Hepatocyte (in vitro differentiated cells): ENCODE measurements at regions not wholly inside any gene's neighbourhood (a gene's known extent, or its start where the extent isn't known, plus 50 kb on each side); places are given as distances from the start of the nearest gene placed in this dataset.

ENCODE experiments used
- EZH2 ChIP-seq: fragments of 200-600 bp; sonication (generic); IDR thresholded peaks from 2 replicates; pipeline ENCODE4 v1.6.1; 2016; ENCODE audit warnings: antibody characterized with exemption, mild to moderate bottlenecking, borderline replicate concordance
- TF ChIP-seq, protein P1 (sequence below): fragments of 200-600 bp; sonication (generic); IDR thresholded peaks from 2 replicates; pipeline ENCODE4 v1.5.1; 2016; ENCODE audit warnings: antibody characterized with exemption, mild to moderate bottlenecking; ENCODE audit not compliant: poor library complexity

DNA sequence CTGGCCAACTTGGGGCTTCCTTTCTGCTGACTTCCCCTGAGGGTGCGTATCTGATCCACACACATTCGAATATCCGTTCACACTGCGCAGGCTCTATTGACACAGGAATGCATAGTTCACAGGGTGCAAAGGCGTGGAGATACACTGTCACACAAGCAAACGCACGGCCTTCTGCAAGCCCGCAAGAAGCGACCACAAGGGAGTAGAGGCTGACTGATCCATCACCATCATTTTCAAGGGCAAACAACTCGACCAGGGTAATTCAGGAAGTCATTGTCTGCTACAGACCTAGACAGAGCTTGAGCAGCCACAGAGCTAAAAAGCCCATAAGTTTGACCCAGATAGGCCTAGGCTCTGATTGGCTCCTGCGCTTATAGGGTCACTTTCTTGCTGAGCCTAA lies 392.3 kb downstream of the MN1 start:
- TF ChIP-seq, protein P1, sequence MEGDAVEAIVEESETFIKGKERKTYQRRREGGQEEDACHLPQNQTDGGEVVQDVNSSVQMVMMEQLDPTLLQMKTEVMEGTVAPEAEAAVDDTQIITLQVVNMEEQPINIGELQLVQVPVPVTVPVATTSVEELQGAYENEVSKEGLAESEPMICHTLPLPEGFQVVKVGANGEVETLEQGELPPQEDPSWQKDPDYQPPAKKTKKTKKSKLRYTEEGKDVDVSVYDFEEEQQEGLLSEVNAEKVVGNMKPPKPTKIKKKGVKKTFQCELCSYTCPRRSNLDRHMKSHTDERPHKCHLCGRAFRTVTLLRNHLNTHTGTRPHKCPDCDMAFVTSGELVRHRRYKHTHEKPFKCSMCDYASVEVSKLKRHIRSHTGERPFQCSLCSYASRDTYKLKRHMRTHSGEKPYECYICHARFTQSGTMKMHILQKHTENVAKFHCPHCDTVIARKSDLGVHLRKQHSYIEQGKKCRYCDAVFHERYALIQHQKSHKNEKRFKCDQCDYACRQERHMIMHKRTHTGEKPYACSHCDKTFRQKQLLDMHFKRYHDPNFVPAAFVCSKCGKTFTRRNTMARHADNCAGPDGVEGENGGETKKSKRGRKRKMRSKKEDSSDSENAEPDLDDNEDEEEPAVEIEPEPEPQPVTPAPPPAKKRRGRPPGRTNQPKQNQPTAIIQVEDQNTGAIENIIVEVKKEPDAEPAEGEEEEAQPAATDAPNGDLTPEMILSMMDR = no peak
- TF ChIP-seq EZH2 = no peak
